Upper lobe of left lung (tissue), 4 donors: ENCODE measurements at regions not wholly inside any gene's neighbourhood (a gene's known extent, or its start where the extent isn't known, plus 50 kb on each side); places are given as distances from the start of the nearest gene placed in this dataset.

Experiments used
- EP300 ChIP-seq, 4 donors: sonication (generic); formaldehyde crosslinking; IDR thresholded peaks; one replicate each; pipeline ENCODE4 v1.5.1; 2017; ENCODE audit warnings: antibody characterized with exemption in 4 of 4, control low read depth in 2 of 4
- POLR2A ChIP-seq, 4 donors: fragments of 450-650 bp; IDR thresholded peaks; one replicate each; pipeline ENCODE4 v1.5.1; 2016 to 2017; ENCODE audit warnings: antibody characterized with exemption in 4 of 4, mild to moderate bottlenecking in 2 of 4
- POLR2AphosphoS5 ChIP-seq, 2 donors: sonication (generic); formaldehyde crosslinking; IDR thresholded peaks; one replicate each; pipeline ENCODE4 v1.5.1; 2017; ENCODE audit warnings: antibody characterized with exemption in 2 of 2
- TF ChIP-seq, protein P1 (sequence below), 6 experiments: fragments of 450-650 bp in 4 of 6; fragments of 200-600 bp in 2 of 6; sonication (generic) in 2 of 6; IDR thresholded peaks; one replicate each; pipeline ENCODE4 v1.5.1; 2016 to 2019; ENCODE audit warnings: antibody characterized with exemption in 6 of 6

DNA sequence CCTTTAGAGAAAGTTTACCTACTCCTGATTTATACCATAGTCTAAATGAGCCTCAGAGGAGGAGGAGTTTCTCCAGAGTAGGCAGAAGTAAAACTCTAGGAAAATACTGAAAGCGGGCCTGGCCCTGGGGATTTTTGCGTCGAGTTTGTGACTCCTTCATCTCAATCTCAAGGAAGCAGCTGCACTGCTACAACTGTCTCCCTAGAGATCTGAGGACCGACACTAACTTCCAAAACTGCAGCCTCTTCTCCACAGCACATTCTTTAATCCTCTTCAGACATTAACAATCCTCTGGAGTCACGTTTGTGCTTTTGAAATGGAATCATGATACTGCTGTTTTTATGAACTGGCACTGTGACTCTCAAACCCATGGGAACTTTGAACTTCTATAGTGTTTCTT, 281.4 kb downstream of the KCNS3 start:
- TF ChIP-seq, protein P1, sequence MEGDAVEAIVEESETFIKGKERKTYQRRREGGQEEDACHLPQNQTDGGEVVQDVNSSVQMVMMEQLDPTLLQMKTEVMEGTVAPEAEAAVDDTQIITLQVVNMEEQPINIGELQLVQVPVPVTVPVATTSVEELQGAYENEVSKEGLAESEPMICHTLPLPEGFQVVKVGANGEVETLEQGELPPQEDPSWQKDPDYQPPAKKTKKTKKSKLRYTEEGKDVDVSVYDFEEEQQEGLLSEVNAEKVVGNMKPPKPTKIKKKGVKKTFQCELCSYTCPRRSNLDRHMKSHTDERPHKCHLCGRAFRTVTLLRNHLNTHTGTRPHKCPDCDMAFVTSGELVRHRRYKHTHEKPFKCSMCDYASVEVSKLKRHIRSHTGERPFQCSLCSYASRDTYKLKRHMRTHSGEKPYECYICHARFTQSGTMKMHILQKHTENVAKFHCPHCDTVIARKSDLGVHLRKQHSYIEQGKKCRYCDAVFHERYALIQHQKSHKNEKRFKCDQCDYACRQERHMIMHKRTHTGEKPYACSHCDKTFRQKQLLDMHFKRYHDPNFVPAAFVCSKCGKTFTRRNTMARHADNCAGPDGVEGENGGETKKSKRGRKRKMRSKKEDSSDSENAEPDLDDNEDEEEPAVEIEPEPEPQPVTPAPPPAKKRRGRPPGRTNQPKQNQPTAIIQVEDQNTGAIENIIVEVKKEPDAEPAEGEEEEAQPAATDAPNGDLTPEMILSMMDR (IDR thresholded peaks at IDR 0.05), result no peak
- TF ChIP-seq POLR2AphosphoS5 (IDR thresholded peaks at IDR 0.05) (no peak), POLR2A (IDR thresholded peaks at IDR 0.05) (no peak), EP300 (IDR thresholded peaks at IDR 0.05) (no peak)
